IgD-negative memory B cell (primary cell): ENCODE measurements at regions not wholly inside any gene's neighbourhood (a gene's known extent, or its start where the extent isn't known, plus 50 kb on each side); places are given as distances from the start of the nearest gene placed in this dataset.

Experiments used
- H3K27ac Mint-ChIP-seq, 3 donors: one replicate each; pipeline ENCODE4 v1.8.0; 2020 to 2022; ENCODE audit warnings: mild to moderate bottlenecking in 3 of 3, mixed read lengths in 3 of 3, moderate library complexity in 1 of 3
- H3K27me3 Mint-ChIP-seq: one replicate; pipeline ENCODE4 v1.8.0; 2021; ENCODE audit warnings: mixed read lengths
- H3K36me3 Mint-ChIP-seq: one replicate; pipeline ENCODE4 v1.8.0; 2020; ENCODE audit warnings: mild to moderate bottlenecking, mixed read lengths
- H3K4me1 Mint-ChIP-seq, 3 donors: one replicate each; pipeline ENCODE4 v1.8.0; 2020 to 2022; ENCODE audit warnings: mixed read lengths in 3 of 3, mild to moderate bottlenecking in 1 of 3
- H3K4me3 Mint-ChIP-seq, 4 donors: one replicate each; pipeline ENCODE4 v1.8.0; 2020 to 2022; ENCODE audit warnings: mild to moderate bottlenecking in 4 of 4, mixed read lengths in 4 of 4, moderate library complexity in 3 of 4
- H3K9me3 Mint-ChIP-seq, 3 donors: one replicate each; pipeline ENCODE4 v1.8.0; 2020 to 2021; ENCODE audit warnings: mixed read lengths in 3 of 3, mild to moderate bottlenecking in 1 of 3

DNA sequence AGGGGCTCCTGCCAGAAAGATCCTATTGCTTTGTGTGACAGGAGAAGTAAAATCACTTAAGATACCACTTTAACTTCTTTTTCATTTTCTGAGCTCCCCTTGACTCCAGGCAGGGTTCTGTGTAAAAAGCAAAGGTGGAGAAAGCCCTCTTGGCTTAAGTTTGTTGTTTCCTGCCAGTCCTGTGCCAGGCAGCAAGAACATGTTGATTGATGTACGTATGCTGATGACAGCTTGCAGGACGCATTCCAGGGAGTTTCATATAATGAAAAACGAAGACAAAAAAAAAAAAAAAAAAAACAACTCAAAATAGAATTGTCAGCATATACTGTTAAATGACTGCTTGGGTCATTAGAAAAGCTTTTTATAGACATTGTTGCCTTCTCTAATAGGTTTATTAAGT lies 251.7 kb downstream of the PSAT1 start:
- Mint-ChIP-seq H3K9me3 (peaks cover 0 to 3% (median 2%) of the 10 kb centered on the region in 3 donors), H3K4me1 (peaks cover 0 to 1% (median 0%) of the 10 kb centered on the region in 3 donors), H3K4me3 (no peak overlapping the region), H3K36me3 (no peaks in the 10 kb centered on the region), H3K27ac (no peak overlapping the region), H3K27me3 (peaks cover 3% of the 10 kb centered on the region)

DNA sequence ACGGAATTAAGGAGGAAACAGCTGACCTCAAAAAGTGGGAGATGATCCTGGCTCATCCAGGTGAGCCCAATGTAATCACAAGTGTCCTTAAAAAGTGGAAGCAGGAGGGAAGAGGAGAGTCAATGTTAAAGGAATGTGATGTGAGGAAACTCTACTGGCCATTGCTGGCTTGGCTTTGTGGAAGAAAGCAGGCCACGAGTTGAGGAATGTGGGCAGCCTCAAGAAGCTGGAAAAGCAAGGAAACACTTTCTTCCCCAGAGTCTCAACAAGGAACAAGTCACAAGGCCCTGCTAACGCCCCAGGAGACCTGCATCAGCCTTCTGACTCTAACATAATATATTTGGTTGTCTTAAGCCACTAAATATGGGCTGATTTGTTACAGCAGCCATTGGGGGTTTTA lies 252.8 kb downstream of the PSAT1 start:
- Mint-ChIP-seq H3K27me3 (peaks cover 3% of the 10 kb centered on the region), H3K4me1 (peaks cover 0 to 1% (median 0%) of the 10 kb centered on the region in 3 donors), H3K9me3 (peaks cover 0 to 3% (median 2%) of the 10 kb centered on the region in 3 donors), H3K27ac (no peak overlapping the region), H3K4me3 (no peak overlapping the region), H3K36me3 (no peaks in the 10 kb centered on the region)

DNA sequence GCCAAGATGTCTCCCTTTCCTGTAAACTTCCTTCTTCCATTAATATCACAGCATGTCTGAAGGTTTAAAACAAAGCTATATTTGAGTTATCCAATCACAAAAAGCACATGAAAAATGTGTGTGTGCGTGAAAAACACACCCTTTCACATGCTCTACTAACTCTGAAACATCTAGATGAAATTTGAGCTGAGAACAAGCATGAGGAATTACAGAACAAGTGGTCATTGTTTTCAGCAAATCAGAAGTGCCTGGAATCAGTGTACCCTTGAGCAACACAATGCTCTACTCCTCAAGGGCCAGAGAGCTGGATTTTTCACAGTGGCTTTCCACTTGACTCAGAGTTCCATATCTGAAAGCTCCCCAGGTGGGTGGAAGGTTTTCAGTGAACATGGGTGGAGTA lies 255.9 kb downstream of the PSAT1 start:
- Mint-ChIP-seq H3K9me3 (peaks cover 0 to 3% (median 0%) of the 10 kb centered on the region in 3 donors), H3K4me3 (no peak overlapping the region), H3K27me3 (peaks cover 1% of the 10 kb centered on the region), H3K36me3 (no peaks in the 10 kb centered on the region), H3K4me1 (peaks cover 0 to 1% (median 0%) of the 10 kb centered on the region in 3 donors), H3K27ac (no peak overlapping the region)

DNA sequence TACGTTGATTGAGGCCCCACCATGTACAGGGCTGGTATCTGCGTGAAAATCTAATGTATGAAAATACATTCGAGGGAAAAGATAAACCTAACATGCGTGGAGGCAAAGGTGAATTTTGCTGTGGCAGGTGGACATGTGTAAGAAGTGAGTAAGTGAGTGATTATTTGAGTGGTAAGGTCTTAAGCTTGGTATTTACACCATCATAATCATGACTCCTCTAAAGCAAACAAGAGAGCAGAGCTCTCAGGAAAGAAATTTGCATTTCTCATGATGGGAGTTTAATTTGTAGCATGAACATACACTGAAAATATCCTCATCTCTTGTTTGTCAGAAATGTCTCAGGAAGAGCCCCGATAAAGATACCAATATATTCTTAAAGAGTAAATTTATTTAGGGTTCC lies 260.6 kb downstream of the PSAT1 start:
- no peaks in the 10 kb centered on the region for H3K36me3 Mint-ChIP-seq
- no peak overlapping the region for H3K4me3 Mint-ChIP-seq
- no peaks in the 10 kb centered on the region for H3K4me1 Mint-ChIP-seq
- H3K27ac Mint-ChIP-seq, result no peak overlapping the region
- H3K27me3 Mint-ChIP-seq, result peaks cover 1% of the 10 kb centered on the region
- H3K9me3 Mint-ChIP-seq, result peaks cover 0 to 2% (median 0%) of the 10 kb centered on the region in 3 donors

DNA sequence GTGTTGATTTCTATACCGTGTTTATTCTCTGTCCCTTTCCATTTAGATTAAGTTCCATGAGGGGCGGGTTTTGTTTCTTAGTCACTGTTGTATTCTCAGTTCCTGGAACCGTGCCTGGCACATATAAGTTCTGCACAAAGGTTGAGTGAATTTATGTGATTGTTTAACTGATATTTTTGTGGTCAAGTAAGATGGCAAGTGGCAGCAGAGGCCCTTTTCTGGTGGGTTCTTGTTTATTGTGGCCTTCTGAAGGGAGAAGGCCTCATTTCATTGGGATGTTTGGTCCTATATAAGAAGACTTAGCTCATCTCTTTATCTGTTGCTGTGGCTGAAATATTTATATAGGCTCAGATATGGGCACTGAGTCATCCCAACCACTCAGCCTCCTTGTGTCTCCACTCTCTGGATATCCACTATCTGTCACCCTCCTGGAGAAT lies 262.5 kb downstream of the PSAT1 start:
- Mint-ChIP-seq H3K27me3 (peaks cover 1% of the 10 kb centered on the region), H3K4me3 (no peak overlapping the region), H3K27ac (no peak overlapping the region), H3K36me3 (no peaks in the 10 kb centered on the region), H3K9me3 (peaks cover 0 to 2% (median 0%) of the 10 kb centered on the region in 3 donors), H3K4me1 (no peaks in the 10 kb centered on the region)

DNA sequence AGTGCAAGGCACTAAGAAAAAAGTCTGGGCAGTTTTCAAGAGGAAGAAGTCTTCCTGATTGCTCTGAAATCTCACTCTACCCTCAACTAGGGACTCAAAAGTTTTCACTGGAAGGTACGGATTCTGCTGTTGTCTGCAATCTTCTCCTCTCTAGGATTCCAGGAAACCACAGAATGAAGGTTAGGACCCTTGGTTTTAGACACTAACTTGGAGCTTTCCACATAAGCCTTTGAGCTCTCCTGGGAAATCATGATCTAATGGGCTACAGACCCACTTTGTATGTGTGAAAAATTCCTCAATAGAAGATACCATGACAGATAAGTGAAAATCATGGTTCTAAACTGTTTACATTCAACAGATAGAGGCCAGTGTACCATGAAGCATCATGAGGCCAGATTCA lies 265.1 kb downstream of the PSAT1 start:
- Mint-ChIP-seq H3K27me3 (no peaks in the 10 kb centered on the region), H3K4me1 (no peaks in the 10 kb centered on the region), H3K9me3 (peaks cover 0 to 2% (median 0%) of the 10 kb centered on the region in 3 donors), H3K4me3 (no peak overlapping the region), H3K36me3 (no peaks in the 10 kb centered on the region), H3K27ac (no peak overlapping the region)

DNA sequence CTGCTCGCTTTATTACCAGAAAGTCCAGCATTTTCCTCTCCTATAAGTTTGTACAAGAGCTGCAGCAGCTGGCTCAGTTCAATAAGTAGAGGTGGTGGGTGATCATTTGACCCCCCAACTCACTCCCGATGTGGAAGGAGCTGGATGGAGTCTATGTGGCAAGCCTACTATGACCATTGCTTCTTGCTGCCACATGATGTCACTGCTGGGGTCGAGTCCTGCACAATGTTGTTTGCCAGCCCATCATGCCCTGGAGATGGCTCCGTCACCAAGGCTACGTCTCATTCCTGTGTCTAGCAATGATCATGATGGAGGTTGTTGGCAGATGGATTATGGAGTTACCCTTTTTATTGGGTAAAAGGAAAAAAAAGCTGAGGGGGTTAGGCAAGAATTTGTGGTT lies 266.3 kb downstream of the PSAT1 start:
- Mint-ChIP-seq H3K4me1 (no peaks in the 10 kb centered on the region), H3K27me3 (no peaks in the 10 kb centered on the region), H3K27ac (no peak overlapping the region), H3K36me3 (no peaks in the 10 kb centered on the region), H3K9me3 (peaks cover 0 to 2% (median 0%) of the 10 kb centered on the region in 3 donors), H3K4me3 (no peak overlapping the region)

DNA sequence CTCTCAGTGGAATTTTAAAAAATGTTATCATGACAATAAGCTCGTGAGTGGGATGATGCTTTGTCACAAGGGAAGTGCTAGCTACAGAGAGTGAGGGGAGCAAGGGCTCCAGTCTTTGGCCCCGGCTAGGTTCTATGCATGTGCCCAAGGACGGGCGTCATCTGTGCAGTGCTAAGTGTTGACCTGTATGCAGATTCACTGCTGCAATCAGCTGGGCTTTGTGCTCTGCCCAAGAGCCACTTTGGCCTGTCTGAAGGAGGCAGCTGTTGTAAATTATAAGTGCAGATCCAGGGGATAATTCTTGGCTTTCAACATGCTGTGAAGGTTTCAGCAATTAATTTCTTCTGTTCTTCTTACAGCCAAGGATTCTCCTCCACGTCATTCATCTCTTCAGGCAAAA lies 268.6 kb downstream of the PSAT1 start:
- H3K27me3 Mint-ChIP-seq, result no peaks in the 10 kb centered on the region
- H3K9me3 Mint-ChIP-seq, result no peaks in the 10 kb centered on the region
- no peaks in the 10 kb centered on the region for H3K36me3 Mint-ChIP-seq
- H3K4me3 Mint-ChIP-seq, result no peak overlapping the region
- no peaks in the 10 kb centered on the region for H3K4me1 Mint-ChIP-seq
- H3K27ac Mint-ChIP-seq, result no peak overlapping the region

DNA sequence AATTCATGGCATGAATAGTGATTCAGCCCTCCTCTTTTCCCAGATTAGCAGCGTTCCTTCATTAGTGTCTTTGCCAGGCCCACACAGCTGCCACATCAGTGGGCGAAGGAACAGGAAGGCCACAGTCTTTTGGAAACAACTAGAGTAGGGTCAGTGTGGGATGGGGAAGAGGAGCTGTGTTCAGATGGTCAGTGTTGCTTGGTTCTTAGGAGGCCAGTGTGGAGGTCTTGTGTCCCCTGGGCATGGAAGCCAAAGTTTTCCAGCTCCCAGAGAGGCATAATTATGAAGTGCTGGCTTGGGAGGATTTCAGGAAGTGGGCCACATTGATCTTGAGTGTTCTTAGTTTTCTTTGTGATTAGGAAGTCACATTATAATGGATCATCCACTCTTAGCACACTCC lies 269.6 kb downstream of the PSAT1 start:
- Mint-ChIP-seq H3K4me1 (no peaks in the 10 kb centered on the region), H3K27ac (no peak overlapping the region), H3K36me3 (no peaks in the 10 kb centered on the region), H3K9me3 (no peaks in the 10 kb centered on the region), H3K4me3 (no peak overlapping the region), H3K27me3 (no peaks in the 10 kb centered on the region)

DNA sequence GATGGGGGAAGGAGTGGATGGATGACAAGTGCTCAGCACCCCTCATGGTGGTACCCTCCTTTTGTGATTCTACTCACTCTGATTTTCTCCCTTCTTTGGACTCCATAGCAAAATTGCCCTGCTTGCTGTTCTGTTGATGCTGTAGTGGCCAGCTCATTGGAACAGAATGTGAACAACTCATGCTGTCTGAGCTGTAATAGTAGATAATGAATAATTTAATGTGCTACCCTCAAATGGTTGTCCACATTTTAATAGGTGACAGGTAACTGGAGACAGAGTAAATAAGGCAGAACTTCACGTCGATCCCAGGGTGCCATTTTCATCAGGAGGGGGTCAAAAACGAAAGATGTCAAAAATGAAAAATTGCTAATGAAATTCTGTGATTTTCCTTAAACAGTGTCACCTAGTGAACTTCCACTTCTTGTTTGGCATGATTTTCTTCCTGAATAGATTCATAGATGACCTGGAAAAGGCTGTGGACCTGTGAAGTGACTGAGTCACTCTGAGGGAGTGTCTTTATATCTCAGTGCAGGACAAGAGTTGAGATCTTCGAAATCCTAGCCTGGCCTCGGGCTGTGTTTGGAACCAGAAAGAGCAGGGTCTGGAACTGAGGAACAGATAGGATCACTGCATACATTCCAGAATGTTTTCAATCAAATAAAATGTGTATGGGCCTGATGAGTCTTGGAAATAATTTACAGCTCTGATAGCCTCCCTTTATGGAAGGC lies 270.2 kb downstream of the PSAT1 start:
- H3K4me3 Mint-ChIP-seq, result no peak overlapping the region
- H3K27me3 Mint-ChIP-seq, result no peaks in the 10 kb centered on the region
- no peaks in the 10 kb centered on the region for H3K9me3 Mint-ChIP-seq
- H3K27ac Mint-ChIP-seq, result no peak overlapping the region
- no peaks in the 10 kb centered on the region for H3K4me1 Mint-ChIP-seq
- H3K36me3 Mint-ChIP-seq, result no peaks in the 10 kb centered on the region

DNA sequence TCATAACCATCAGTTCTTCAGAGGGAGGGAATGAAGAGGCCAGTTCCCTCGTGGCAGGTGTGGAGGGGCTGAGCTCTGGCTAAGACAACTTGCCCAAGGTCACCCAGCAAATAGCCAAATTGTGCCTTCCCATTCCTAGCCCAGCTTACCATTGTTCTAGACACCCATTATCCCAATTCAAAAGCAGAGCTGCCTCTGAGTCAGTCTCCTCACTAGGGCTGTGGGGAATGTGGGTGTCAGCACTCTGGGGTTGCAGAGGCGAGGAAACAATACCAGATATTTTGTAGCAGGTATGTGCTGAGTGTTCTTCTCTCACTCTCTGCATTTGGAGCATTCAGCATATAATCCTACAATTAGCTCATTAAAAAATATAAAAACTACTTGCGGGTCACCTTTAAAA lies 270.8 kb downstream of the PSAT1 start:
- Mint-ChIP-seq H3K4me3 (no peak overlapping the region), H3K4me1 (no peaks in the 10 kb centered on the region), H3K36me3 (no peaks in the 10 kb centered on the region), H3K27me3 (no peaks in the 10 kb centered on the region), H3K27ac (no peak overlapping the region), H3K9me3 (no peaks in the 10 kb centered on the region)

DNA sequence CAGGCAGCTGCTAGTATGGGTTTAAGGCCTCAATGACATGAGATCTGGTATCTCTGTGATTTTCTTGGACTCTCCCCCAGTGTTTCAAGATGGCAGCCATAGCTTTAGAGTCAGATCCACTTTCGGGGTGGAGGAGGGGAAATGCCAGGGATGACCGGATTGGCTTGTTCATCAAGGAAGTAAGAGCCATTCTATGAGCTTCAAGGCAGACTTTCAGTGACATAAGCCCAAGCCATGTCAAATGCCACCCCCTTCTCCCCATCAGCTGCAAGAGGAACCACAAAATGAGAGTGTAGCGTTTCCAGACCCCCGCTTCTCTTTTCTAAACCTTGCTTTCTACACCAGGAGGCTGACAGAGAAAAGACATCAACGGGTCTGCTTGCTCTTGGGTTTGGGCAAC lies 271.8 kb downstream of the PSAT1 start:
- Mint-ChIP-seq H3K27ac (no peak overlapping the region), H3K4me1 (no peaks in the 10 kb centered on the region), H3K9me3 (no peaks in the 10 kb centered on the region), H3K27me3 (no peaks in the 10 kb centered on the region), H3K4me3 (no peak overlapping the region), H3K36me3 (no peaks in the 10 kb centered on the region)

DNA sequence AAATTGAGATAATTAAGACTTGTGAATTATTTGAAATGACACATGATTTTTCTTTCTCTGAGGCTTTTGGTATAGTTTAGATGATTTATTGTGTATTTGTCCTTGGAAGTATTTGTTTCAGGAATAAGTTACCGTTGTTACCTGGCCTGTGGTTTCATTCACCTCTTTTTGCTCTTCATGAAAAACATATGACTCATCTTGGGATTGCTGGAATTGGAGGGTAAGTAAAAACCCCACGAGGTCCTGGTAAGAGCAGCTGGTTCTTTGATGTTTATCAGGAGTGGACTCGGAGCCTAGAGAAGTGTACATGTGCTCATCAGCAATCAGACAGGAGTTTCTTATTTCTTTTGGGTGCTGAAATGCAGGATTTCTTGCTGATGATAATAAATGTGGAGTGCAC lies 275.3 kb downstream of the PSAT1 start:
- H3K36me3 Mint-ChIP-seq, result peaks cover 3% of the 10 kb centered on the region
- no peak overlapping the region for H3K27ac Mint-ChIP-seq
- H3K4me3 Mint-ChIP-seq, result no peak overlapping the region
- no peaks in the 10 kb centered on the region for H3K4me1 Mint-ChIP-seq
- no peaks in the 10 kb centered on the region for H3K9me3 Mint-ChIP-seq
- H3K27me3 Mint-ChIP-seq, result no peaks in the 10 kb centered on the region

DNA sequence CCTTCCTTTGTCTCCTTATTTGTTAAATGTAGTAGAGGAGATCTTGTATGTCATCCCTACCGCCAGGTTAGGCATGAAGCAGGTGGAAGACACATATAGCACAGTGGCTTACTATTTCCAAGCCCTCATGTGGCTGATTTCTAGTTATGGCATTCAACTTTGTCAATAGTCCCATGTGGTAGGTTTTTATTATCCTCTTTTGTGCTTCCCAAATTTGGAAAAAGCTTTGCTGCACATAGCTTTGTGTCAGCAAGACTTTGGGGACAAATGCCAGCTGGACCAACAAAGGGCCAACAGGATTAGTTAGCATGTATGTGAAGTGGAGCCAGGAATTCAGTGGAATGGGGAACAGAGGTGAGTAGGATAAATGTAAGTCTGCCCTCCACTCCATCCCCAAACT lies 276.3 kb downstream of the PSAT1 start:
- Mint-ChIP-seq H3K4me3 (no peak overlapping the region), H3K27me3 (no peaks in the 10 kb centered on the region), H3K36me3 (peaks cover 4% of the 10 kb centered on the region), H3K9me3 (no peaks in the 10 kb centered on the region), H3K4me1 (no peaks in the 10 kb centered on the region), H3K27ac (no peak overlapping the region)

DNA sequence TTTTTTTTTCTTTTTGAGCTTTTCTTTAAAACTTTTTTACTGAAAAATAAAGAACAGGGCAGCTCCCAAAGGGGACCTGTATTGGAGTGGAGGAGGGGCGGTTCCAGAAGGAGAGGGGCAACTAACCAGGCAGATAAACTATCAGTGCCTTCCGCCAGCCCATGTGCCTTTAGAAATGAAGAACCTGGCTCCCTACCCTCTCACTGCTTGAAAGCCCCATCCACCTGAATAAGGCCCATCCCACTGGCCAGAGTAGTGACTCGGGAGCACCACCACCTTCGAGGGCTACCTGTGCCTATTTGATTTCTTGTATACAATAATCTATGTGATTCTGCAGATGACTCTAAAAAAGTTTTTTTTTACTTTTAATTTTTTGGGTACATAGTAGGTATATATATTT lies 276.7 kb downstream of the PSAT1 start:
- Mint-ChIP-seq H3K4me3 (no peak overlapping the region), H3K27me3 (no peaks in the 10 kb centered on the region)

DNA sequence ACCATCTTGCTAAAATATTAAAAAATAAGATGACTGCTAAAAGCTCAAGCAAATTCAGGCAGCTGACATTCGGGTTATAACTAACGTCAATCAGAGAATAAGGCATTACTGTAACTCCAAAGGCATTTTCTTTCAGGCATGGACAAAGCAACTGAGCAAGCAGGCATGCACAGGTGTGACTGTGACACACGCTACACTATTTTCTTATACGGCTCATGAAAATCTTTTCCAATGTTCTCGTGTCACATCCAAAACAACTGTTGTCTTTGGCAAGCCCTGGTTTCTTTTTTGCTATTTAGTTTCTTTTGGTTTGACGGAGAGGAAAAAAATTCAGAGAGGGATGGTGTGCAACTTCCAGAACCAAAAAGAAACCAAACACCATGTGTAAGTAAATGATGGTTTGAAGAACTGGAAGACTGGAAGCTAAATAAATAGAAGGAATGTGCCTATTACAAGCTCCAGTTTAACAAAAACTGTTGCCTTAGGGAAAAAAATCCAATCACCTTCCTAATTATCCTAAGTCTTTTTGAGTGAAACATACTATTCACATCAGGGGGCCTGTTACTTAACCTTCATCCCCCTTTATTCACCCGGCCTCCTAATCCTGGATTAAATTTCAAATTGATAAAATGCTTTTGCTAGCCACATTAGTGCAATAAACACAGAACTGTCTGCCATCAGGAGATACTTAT lies 277.6 kb downstream of the PSAT1 start:
- H3K36me3 Mint-ChIP-seq, result peaks cover 4% of the 10 kb centered on the region
- no peak overlapping the region for H3K4me3 Mint-ChIP-seq
- H3K9me3 Mint-ChIP-seq, result no peaks in the 10 kb centered on the region
- H3K4me1 Mint-ChIP-seq, result no peaks in the 10 kb centered on the region
- H3K27me3 Mint-ChIP-seq, result no peaks in the 10 kb centered on the region
- peak overlapping the region in 1 of 3 donors; percentile 21 for H3K27ac Mint-ChIP-seq

More for the DNA sequence above, 276.7 kb downstream of the PSAT1 start:
- Mint-ChIP-seq H3K9me3 (no peaks in the 10 kb centered on the region), H3K4me1 (no peaks in the 10 kb centered on the region), H3K27ac (no peak overlapping the region), H3K36me3 (peaks cover 4% of the 10 kb centered on the region)
